HFFc6 (cell line): ENCODE measurements at regions not wholly inside any gene's neighbourhood (a gene's known extent, or its start where the extent isn't known, plus 50 kb on each side); places are given as distances from the start of the nearest gene placed in this dataset.
A peak's percentile ranks its signal among the peaks of the same experiment; 100 is the strongest.

Experiments
- DNase-seq: peaks from one replicate; pipeline ENCODE4 v3.0.0-alpha.2; 2018
- H3K27ac Mint-ChIP-seq: 2 replicates; pipeline ENCODE4 v1.8.0; 2020; ENCODE audit warnings: mild to moderate bottlenecking, mixed read lengths
- H3K27me3 Mint-ChIP-seq: 2 replicates; pipeline ENCODE4 v1.8.0; 2021; ENCODE audit warnings: mild to moderate bottlenecking, moderate library complexity, mixed read lengths; ENCODE audit not compliant: insufficient read depth
- H3K36me3 Mint-ChIP-seq: 2 replicates; pipeline ENCODE4 v1.8.0; 2021; ENCODE audit warnings: low read depth, mixed read lengths
- H3K4me1 Mint-ChIP-seq: 2 replicates; pipeline ENCODE4 v1.8.0; 2020; ENCODE audit warnings: low read depth, mixed read lengths
- H3K4me3 Mint-ChIP-seq: 2 replicates; pipeline ENCODE4 v1.8.0; 2020; ENCODE audit warnings: mild to moderate bottlenecking, moderate library complexity, mixed read lengths
- H3K9me3 Mint-ChIP-seq: 2 replicates; pipeline ENCODE4 v1.8.0; 2020; ENCODE audit warnings: mild to moderate bottlenecking, mixed read lengths
- CTCF ChIP-seq: fragments of 200-600 bp; sonication (generic); IDR thresholded peaks from 2 replicates; pipeline ENCODE4 v1.5.0; 2021; ENCODE audit warnings: antibody characterized with exemption, mild to moderate bottlenecking

- H3K4me1 Mint-ChIP-seq = peaks cover 50% of the 10 kb centered on the region
- H3K36me3 Mint-ChIP-seq = no peaks in the 10 kb centered on the region
- no peaks in the 10 kb centered on the region; the same call in 1 of the 2 replicates for H3K27me3 Mint-ChIP-seq
- H3K9me3 Mint-ChIP-seq = no peaks in the 10 kb centered on the region
- peak overlapping the region; percentile 22; the same call in 1 of the 2 replicates for H3K4me3 Mint-ChIP-seq
- no peak for TF ChIP-seq CTCF
- H3K27ac Mint-ChIP-seq = peak overlapping the region; percentile 52
- DNase-seq = no peak
Measured at GRCh38 chr1:94653454-94653853, 111.9 kb upstream of the F3 start.

GRCh38 chr1:94651076-94651475 lies 109.5 kb upstream of the F3 start:
- no peaks in the 10 kb centered on the region for H3K9me3 Mint-ChIP-seq
- H3K4me1 Mint-ChIP-seq = peaks cover 30% of the 10 kb centered on the region
- H3K36me3 Mint-ChIP-seq = no peaks in the 10 kb centered on the region
- no peak for DNase-seq
- H3K27me3 Mint-ChIP-seq = peaks cover 1% of the 10 kb centered on the region; the same call in 1 of the 2 replicates
- no peak overlapping the region for H3K4me3 Mint-ChIP-seq
- no peak overlapping the region for H3K27ac Mint-ChIP-seq
- no peak for TF ChIP-seq CTCF

- Mint-ChIP-seq H3K9me3 (no peaks in the 10 kb centered on the region), H3K4me3 (no peak overlapping the region)
- no peak for DNase-seq
Measured at GRCh38 chr1:94650301-94650700, 108.7 kb upstream of the F3 start.

GRCh38 chr1:94648225-94649007 lies 106.9 kb upstream of the F3 start:
- H3K4me3 Mint-ChIP-seq = peak overlapping the region; percentile 64
- no peak for TF ChIP-seq CTCF
- peaks cover 1% of the 10 kb centered on the region; the same call in 1 of the 2 replicates for H3K27me3 Mint-ChIP-seq
- peak; percentile 98 for DNase-seq
- H3K27ac Mint-ChIP-seq = peak overlapping the region; percentile 95
- no peaks in the 10 kb centered on the region for H3K36me3 Mint-ChIP-seq
- H3K4me1 Mint-ChIP-seq = peaks cover 9% of the 10 kb centered on the region
- no peaks in the 10 kb centered on the region for H3K9me3 Mint-ChIP-seq

More at GRCh38 chr1:94650301-94650700, 108.7 kb upstream of the F3 start:
- Mint-ChIP-seq H3K36me3 (no peaks in the 10 kb centered on the region), H3K27ac (no peak overlapping the region), H3K4me1 (peaks cover 28% of the 10 kb centered on the region), H3K27me3 (peaks cover 1% of the 10 kb centered on the region; the same call in 1 of the 2 replicates)
- TF ChIP-seq CTCF = no peak

- no peak for TF ChIP-seq CTCF
- H3K4me1 Mint-ChIP-seq = peaks cover 5% of the 10 kb centered on the region
- H3K27me3 Mint-ChIP-seq = peaks cover 1% of the 10 kb centered on the region; the same call in 1 of the 2 replicates
- H3K27ac Mint-ChIP-seq = peak overlapping the region; percentile 95
- H3K9me3 Mint-ChIP-seq = no peaks in the 10 kb centered on the region
- peak; percentile 68 for DNase-seq
- peak overlapping the region; percentile 21; the same call in 1 of the 2 replicates for H3K4me3 Mint-ChIP-seq
- no peaks in the 10 kb centered on the region for H3K36me3 Mint-ChIP-seq
Measured at GRCh38 chr1:94646786-94647555, 105.4 kb upstream of the F3 start.
